GM21360 (cell line): ENCODE measurements at regions not wholly inside any gene's neighbourhood (a gene's known extent, or its start where the extent isn't known, plus 50 kb on each side); places are given as distances from the start of the nearest gene placed in this dataset.
"Not testable (repeated sequence)": the region's sequence is repeated elsewhere in the genome, so short reads cannot be mapped to it uniquely, and the experiment has no call there.

Experiments used
- ATAC-seq: cut with Tn5 transposase; IDR thresholded peaks from one replicate; pipeline ENCODE4 v1.9.1; 2021; ENCODE audit warnings: mild to moderate bottlenecking, moderate library complexity; ENCODE audit not compliant: unreplicated experiment

GRCh38 chr6:170006071-170006899 lies 254.9 kb downstream of the ERMARD start:
- ATAC-seq: no peak

- no peak for ATAC-seq
These were observed 254.2 kb downstream of the ERMARD start for GRCh38 chr6:170005665-170006064.

GRCh38 chr6:170004585-170005210 lies 253.3 kb downstream of the ERMARD start:
- ATAC-seq: no peak

GRCh38 chr6:170003451-170004160 lies 252.2 kb downstream of the ERMARD start:
- no peak for ATAC-seq

GRCh38 chr6:170003027-170003426 lies 251.6 kb downstream of the ERMARD start:
- ATAC-seq: no peak

- ATAC-seq: not testable (repeated sequence)
These were observed 250.4 kb downstream of the ERMARD start for GRCh38 chr6:170001782-170002181.

- no peak for ATAC-seq
These were observed 248.8 kb downstream of the ERMARD start for GRCh38 chr6:170000071-170000843.

- ATAC-seq: no peak
These were observed 247.9 kb downstream of the ERMARD start for GRCh38 chr6:169999367-169999766.

- no peak for ATAC-seq
These were observed 247.0 kb downstream of the ERMARD start for GRCh38 chr6:169998457-169998856.

- no peak for ATAC-seq
These were observed 246.5 kb downstream of the ERMARD start for GRCh38 chr6:169997930-169998218.

GRCh38 chr6:169997187-169997929 lies 245.9 kb downstream of the ERMARD start:
- no peak for ATAC-seq

GRCh38 chr6:169996378-169997051 lies 245.1 kb downstream of the ERMARD start:
- no peak for ATAC-seq

- ATAC-seq: no peak
These were observed 243.3 kb downstream of the ERMARD start for GRCh38 chr6:169994739-169995138.

- ATAC-seq: no peak
These were observed 242.5 kb downstream of the ERMARD start for GRCh38 chr6:169993861-169994481.

- no peak for ATAC-seq
These were observed 240.5 kb downstream of the ERMARD start for GRCh38 chr6:169991913-169992312.

GRCh38 chr6:169991031-169991390 lies 239.6 kb downstream of the ERMARD start:
- ATAC-seq: no peak

GRCh38 chr6:169990095-169991030 lies 238.9 kb downstream of the ERMARD start:
- peak; percentile 79 for ATAC-seq

- ATAC-seq: no peak
These were observed 238.2 kb downstream of the ERMARD start for GRCh38 chr6:169989594-169989993.
